ENCODE measurements at regions not wholly inside any gene's neighbourhood (a gene's known extent, or its start where the extent isn't known, plus 50 kb on each side); places are given as distances from the start of the nearest gene placed in this dataset.

DNA sequence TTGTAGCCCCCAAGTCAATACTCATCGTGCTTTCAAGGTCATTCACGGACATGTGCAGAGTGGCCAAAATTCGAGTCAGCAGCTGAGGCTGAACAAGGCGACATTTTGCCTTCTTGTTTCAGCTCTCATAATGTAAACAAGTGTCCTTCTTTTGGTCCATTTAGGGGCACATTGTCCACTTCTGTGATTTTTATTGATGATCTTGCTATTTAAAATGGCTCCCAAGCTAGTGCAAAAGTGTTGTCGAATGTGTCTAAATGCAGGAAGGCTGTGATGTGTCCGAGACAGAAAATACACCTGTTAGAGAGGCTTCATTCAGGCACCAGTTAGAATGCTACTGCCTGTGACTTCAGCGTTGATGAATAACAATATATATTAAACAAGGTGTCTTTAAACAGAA lies 405.9 kb downstream of the IRS2 start:
- TF ChIP-seq, protein P1, sequence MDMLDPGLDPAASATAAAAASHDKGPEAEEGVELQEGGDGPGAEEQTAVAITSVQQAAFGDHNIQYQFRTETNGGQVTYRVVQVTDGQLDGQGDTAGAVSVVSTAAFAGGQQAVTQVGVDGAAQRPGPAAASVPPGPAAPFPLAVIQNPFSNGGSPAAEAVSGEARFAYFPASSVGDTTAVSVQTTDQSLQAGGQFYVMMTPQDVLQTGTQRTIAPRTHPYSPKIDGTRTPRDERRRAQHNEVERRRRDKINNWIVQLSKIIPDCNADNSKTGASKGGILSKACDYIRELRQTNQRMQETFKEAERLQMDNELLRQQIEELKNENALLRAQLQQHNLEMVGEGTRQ (CRISPR knock-in tag; IDR thresholded peaks at IDR 0.05), result no peak
- TF ChIP-seq EMX1 (CRISPR knock-in tag; IDR thresholded peaks at IDR 0.05), result no peak
- TF ChIP-seq, protein P2, sequence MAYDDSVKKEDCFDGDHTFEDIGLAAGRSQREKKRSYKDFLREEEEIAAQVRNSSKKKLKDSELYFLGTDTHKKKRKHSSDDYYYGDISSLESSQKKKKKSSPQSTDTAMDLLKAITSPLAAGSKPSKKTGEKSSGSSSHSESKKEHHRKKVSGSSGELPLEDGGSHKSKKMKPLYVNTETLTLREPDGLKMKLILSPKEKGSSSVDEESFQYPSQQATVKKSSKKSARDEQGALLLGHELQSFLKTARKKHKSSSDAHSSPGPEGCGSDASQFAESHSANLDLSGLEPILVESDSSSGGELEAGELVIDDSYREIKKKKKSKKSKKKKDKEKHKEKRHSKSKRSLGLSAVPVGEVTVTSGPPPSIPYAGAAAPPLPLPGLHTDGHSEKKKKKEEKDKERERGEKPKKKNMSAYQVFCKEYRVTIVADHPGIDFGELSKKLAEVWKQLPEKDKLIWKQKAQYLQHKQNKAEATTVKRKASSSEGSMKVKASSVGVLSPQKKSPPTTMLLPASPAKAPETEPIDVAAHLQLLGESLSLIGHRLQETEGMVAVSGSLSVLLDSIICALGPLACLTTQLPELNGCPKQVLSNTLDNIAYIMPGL (CRISPR knock-in tag; IDR thresholded peaks at IDR 0.05), result no peak
- TF ChIP-seq, protein P3, sequence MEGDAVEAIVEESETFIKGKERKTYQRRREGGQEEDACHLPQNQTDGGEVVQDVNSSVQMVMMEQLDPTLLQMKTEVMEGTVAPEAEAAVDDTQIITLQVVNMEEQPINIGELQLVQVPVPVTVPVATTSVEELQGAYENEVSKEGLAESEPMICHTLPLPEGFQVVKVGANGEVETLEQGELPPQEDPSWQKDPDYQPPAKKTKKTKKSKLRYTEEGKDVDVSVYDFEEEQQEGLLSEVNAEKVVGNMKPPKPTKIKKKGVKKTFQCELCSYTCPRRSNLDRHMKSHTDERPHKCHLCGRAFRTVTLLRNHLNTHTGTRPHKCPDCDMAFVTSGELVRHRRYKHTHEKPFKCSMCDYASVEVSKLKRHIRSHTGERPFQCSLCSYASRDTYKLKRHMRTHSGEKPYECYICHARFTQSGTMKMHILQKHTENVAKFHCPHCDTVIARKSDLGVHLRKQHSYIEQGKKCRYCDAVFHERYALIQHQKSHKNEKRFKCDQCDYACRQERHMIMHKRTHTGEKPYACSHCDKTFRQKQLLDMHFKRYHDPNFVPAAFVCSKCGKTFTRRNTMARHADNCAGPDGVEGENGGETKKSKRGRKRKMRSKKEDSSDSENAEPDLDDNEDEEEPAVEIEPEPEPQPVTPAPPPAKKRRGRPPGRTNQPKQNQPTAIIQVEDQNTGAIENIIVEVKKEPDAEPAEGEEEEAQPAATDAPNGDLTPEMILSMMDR (IDR thresholded peaks at IDR 0.05), result no peak
- TF ChIP-seq ATF1 (CRISPR knock-in tag; IDR thresholded peaks at IDR 0.05), result no peak
- no peak for TF ChIP-seq TCF7 (CRISPR knock-in tag; IDR thresholded peaks at IDR 0.05; ENCODE audit: low read depth)
